Calu3 (cell line): ENCODE measurements at regions not wholly inside any gene's neighbourhood (a gene's known extent, or its start where the extent isn't known, plus 50 kb on each side); places are given as distances from the start of the nearest gene placed in this dataset.

Source experiments
- BruUV-seq: library from RNA; stranded (reverse); fragments of 400-500 nt; replicated peaks from 2 replicates; lab custom pipeline; 2021; lab: Mats Ljungman, UMichigan
- CTCF ChIA-PET: fragments of 300-600 bp; sonication (Branson Sonifier 250); formaldehyde crosslinking; loops from one replicate; lab custom pipeline; 2022; ENCODE audit warnings: antibody characterized with exemption; lab: Charles Lee
- DNase-seq: peaks from one replicate; pipeline ENCODE4 v3.0.0; 2022
- H3K27ac Mint-ChIP-seq: one replicate; pipeline ENCODE4 v1.8.0; 2022; ENCODE audit warnings: mixed read lengths; ENCODE audit not compliant: unreplicated experiment
- H3K27me3 Mint-ChIP-seq: one replicate; pipeline ENCODE4 v1.8.0; 2022; ENCODE audit warnings: mixed read lengths; ENCODE audit not compliant: unreplicated experiment
- H3K36me3 Mint-ChIP-seq: one replicate; pipeline ENCODE4 v1.8.0; 2022; ENCODE audit warnings: mild to moderate bottlenecking, moderate library complexity, mixed read lengths; ENCODE audit not compliant: insufficient read depth, unreplicated experiment
- H3K4me1 Mint-ChIP-seq: one replicate; pipeline ENCODE4 v1.8.0; 2022; ENCODE audit warnings: mild to moderate bottlenecking, low read depth, mixed read lengths; ENCODE audit not compliant: unreplicated experiment
- H3K4me3 Mint-ChIP-seq: one replicate; pipeline ENCODE4 v1.8.0; 2022; ENCODE audit warnings: mild to moderate bottlenecking, low read depth, moderate library complexity, mixed read lengths; ENCODE audit not compliant: unreplicated experiment
- H3K9me3 Mint-ChIP-seq: one replicate; pipeline ENCODE4 v1.8.0; 2022; ENCODE audit warnings: low read depth, mixed read lengths; ENCODE audit not compliant: unreplicated experiment
- CTCF ChIP-seq: fragments of 200-600 bp; IDR thresholded peaks from one replicate; pipeline ENCODE4 v1.8.0; 2022; ENCODE audit warnings: antibody characterized with exemption; ENCODE audit not compliant: unreplicated experiment
- intact Hi-C: fragments of 100-400 bp; cut with micrococcal nuclease; formaldehyde crosslinking; loops from one replicate; pipeline ENCODE4 v1.10.0; 2022; ENCODE audit not compliant: unreplicated experiment

DNA sequence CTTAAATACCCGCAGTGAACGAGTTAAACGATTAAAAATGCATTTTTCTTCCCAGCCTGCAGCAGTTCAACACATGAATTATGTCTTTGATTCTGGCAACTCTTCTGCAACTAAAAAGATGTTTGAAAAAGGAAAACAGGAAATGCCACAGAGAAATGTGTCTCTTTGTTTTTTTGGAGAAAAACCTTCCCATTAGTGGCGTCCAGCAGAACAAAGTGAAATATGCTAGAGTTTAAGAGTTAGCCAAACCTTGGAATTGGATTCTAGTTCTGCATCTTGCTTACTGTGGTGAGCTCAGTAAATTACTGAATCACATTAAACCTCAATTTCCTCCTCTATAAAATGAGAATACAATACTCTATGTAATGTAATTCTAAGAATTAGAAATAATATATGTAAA lies 900.2 kb upstream of the ACVR2A start:
- Mint-ChIP-seq H3K9me3 (peaks cover 3% of the 10 kb centered on the region), H3K4me1 (no peaks in the 10 kb centered on the region), H3K27ac (no peak overlapping the region), H3K36me3 (no peaks in the 10 kb centered on the region), H3K4me3 (no peak overlapping the region), H3K27me3 (no peaks in the 10 kb centered on the region)
- no TSS peak for BruUV-seq
- TF ChIP-seq CTCF = no peak
- intact Hi-C loops = no loop called here
- DNase-seq = no peak
- CTCF ChIA-PET = no interaction called here

GRCh38 chr2:146939991-146940685 lies 904.7 kb upstream of the ACVR2A start:
- intact Hi-C loops = no loop called here
- Mint-ChIP-seq H3K9me3 (peaks cover 4% of the 10 kb centered on the region), H3K4me3 (no peak overlapping the region), H3K27me3 (no peaks in the 10 kb centered on the region), H3K36me3 (no peaks in the 10 kb centered on the region), H3K4me1 (no peaks in the 10 kb centered on the region), H3K27ac (no peak overlapping the region)
- no TSS peak for BruUV-seq
- CTCF ChIA-PET = interaction anchor here (0.8 kb wide), 1 partner anchor 144 kb away, joined by 3 read pairs; no protein-coding TSS in a partner anchor
- TF ChIP-seq CTCF = no peak
- DNase-seq = no peak

DNA sequence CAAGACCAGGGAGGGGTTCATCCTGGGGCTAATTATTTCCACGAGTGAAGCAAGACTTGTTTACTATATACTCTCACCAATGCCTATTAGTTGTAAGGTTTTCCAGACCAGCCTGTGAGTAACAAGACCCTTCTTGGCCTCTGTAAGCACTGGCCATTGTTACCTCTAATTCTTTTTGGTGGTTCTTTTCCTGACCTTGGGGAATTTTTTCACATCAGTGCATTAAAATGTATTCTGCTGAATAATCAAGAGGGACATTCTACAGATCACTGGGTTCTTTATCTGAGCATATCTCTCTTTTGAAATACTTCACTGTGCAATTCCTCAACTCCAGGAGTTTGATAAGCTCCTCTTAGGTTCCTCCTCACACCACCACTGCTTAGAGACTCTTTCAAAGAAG lies 909.9 kb upstream of the ACVR2A start:
- H3K4me1 Mint-ChIP-seq = no peaks in the 10 kb centered on the region
- H3K36me3 Mint-ChIP-seq = peaks cover 5% of the 10 kb centered on the region
- H3K9me3 Mint-ChIP-seq = peaks cover 8% of the 10 kb centered on the region
- no peak overlapping the region for H3K4me3 Mint-ChIP-seq
- intact Hi-C loops = loop anchor here (5.0 kb wide), 1 partner anchor 197 kb away; no protein-coding TSS in a partner anchor
- no peaks in the 10 kb centered on the region for H3K27me3 Mint-ChIP-seq
- CTCF ChIA-PET = no interaction called here
- H3K27ac Mint-ChIP-seq = no peak overlapping the region
- TF ChIP-seq CTCF = no peak
- no peak for DNase-seq
- BruUV-seq = no TSS peak

- H3K27ac Mint-ChIP-seq = no peak overlapping the region
- no peak overlapping the region for H3K4me3 Mint-ChIP-seq
- peaks cover 5% of the 10 kb centered on the region for H3K9me3 Mint-ChIP-seq
- intact Hi-C loops = loop anchor here (5.0 kb wide), 1 partner anchor 201 kb away; no protein-coding TSS in a partner anchor
- CTCF ChIA-PET = interaction anchor here (0.7 kb wide), 1 partner anchor 887 kb away, joined by 3 read pairs; no protein-coding TSS in a partner anchor
- no peak for TF ChIP-seq CTCF
- DNase-seq = no peak
- H3K27me3 Mint-ChIP-seq = no peaks in the 10 kb centered on the region
- BruUV-seq = no TSS peak
- H3K4me1 Mint-ChIP-seq = peaks cover 13% of the 10 kb centered on the region
- peaks cover 5% of the 10 kb centered on the region for H3K36me3 Mint-ChIP-seq
Measured at GRCh38 chr2:146931109-146931508, 913.7 kb upstream of the ACVR2A start.
